ENCODE measurements at regions not wholly inside any gene's neighbourhood (a gene's known extent, or its start where the extent isn't known, plus 50 kb on each side); places are given as distances from the start of the nearest gene placed in this dataset.

DNA sequence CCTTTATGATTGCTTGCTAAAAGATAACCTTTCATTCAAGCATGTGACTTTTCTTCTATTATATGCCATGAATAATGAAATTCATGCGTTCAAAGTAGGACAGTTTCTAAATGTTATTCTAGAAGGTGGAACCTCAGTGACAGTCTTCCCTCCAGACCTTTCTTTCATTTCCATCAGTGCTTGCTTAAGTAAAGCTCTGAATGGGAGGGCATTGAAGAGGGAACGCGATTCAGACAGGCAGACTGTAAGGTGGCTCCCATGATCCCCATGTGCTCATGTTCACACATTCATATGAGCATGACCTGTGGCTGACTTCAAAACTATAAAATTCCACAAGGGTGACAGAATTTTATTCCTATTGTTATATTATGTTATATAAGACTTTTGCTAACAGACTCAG, 1367.3 kb upstream of the IGFBP7 start:
- Histone ChIP-seq H3K36me3 (ENCODE audit: control insufficient read depth in 3 of 3, insufficient read depth in 3 of 3, low read length in 3 of 3) (no peaks in the 10 kb centered on the region), H3K9me3 (ENCODE audit: control insufficient read depth in 3 of 3, low read length in 3 of 3) (no peaks in the 10 kb centered on the region), H3K27ac (ENCODE audit: low read depth, low read length) (no peak overlapping the region), H3K4me3 (ENCODE audit: low read length in 3 of 3) (no peak overlapping the region), H3K27me3 (ENCODE audit: control insufficient read depth in 3 of 3, insufficient read depth in 3 of 3, low read length in 3 of 3) (no peaks in the 10 kb centered on the region), H3K4me1 (ENCODE audit: control insufficient read depth in 3 of 3, insufficient read depth in 3 of 3, low read length in 3 of 3) (no peaks in the 10 kb centered on the region), H3K9ac (ENCODE audit: low read depth in 1 of 3, low read length in 3 of 3) (no peak overlapping the region)

DNA sequence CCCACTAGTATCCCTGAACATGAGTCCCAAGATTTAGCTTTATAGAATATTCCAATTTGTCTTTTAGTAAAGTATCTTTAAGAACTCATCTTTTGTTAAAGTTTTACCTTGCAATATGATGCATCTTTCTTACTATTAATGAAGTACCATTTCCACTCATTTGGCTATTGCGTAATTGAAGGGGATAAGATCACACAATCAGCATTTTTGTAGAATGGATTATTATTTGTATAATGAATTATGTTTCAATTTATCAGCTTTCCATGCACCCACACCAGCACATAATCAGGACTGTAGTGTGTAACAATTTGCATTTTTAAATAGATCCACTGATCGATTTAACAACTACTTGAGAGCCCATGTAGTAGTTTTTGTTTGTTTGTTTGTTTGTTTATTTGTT, 1364.9 kb upstream of the IGFBP7 start:
- Histone ChIP-seq H3K27ac (ENCODE audit: low read depth, low read length) (no peak overlapping the region), H3K27me3 (ENCODE audit: control insufficient read depth in 3 of 3, insufficient read depth in 3 of 3, low read length in 3 of 3) (no peaks in the 10 kb centered on the region), H3K9ac (ENCODE audit: low read depth in 1 of 3, low read length in 3 of 3) (no peak overlapping the region), H3K4me1 (ENCODE audit: control insufficient read depth in 3 of 3, insufficient read depth in 3 of 3, low read length in 3 of 3) (no peaks in the 10 kb centered on the region), H3K4me3 (ENCODE audit: low read length in 3 of 3) (no peak overlapping the region), H3K9me3 (ENCODE audit: control insufficient read depth in 3 of 3, low read length in 3 of 3) (no peaks in the 10 kb centered on the region), H3K36me3 (ENCODE audit: control insufficient read depth in 3 of 3, insufficient read depth in 3 of 3, low read length in 3 of 3) (no peaks in the 10 kb centered on the region)

GRCh38 chr4:58465031-58465430, 1354.8 kb upstream of the IGFBP7 start:
- no peaks in the 10 kb centered on the region for H3K4me1 ChIP-seq (ENCODE audit: control insufficient read depth in 3 of 3, insufficient read depth in 3 of 3, low read length in 3 of 3)
- no peaks in the 10 kb centered on the region for H3K9me3 ChIP-seq (ENCODE audit: control insufficient read depth in 3 of 3, low read length in 3 of 3)

DNA sequence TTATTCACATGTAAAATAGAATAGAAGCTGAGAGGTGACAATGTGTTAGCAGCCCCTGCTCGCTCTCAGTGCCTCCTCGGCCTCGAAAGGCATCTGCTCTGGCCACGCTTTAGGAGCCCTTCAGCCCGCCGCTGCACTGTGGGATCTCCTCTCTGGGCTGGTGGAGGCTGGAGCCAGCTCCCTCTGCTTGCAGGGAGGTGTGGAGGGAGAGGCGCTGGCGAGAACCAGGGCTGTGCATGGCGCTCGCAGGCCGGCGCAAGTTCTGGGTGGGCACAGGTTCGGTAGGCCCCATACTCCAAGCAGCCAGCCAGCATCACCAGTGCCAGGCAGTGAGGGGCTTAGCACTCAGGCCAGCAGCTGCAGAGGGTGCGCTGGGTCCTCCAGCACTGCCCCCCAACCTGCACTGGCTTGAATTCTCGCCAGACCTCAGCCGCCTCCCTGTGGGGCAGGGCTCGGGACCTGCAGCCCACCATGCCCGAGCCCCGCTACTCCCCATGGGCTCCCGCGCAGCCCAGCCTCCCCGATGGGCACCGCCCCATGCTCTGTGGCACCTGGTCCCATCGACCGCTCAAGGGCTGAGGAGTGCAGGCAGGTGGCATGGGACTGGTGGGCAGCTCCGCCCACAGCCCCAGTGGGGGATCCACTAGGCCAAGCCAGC, 1346.7 kb upstream of the IGFBP7 start:
- no peak overlapping the region for H3K9ac ChIP-seq (ENCODE audit: low read depth in 1 of 3, low read length in 3 of 3)
- no peaks in the 10 kb centered on the region for H3K36me3 ChIP-seq (ENCODE audit: control insufficient read depth in 3 of 3, insufficient read depth in 3 of 3, low read length in 3 of 3)
- H3K4me1 ChIP-seq (ENCODE audit: control insufficient read depth in 3 of 3, insufficient read depth in 3 of 3, low read length in 3 of 3): no peaks in the 10 kb centered on the region
- no peaks in the 10 kb centered on the region for H3K9me3 ChIP-seq (ENCODE audit: control insufficient read depth in 3 of 3, low read length in 3 of 3)
- H3K27ac ChIP-seq (ENCODE audit: low read depth, low read length): no peak overlapping the region
- H3K27me3 ChIP-seq (ENCODE audit: control insufficient read depth in 3 of 3, insufficient read depth in 3 of 3, low read length in 3 of 3): no peaks in the 10 kb centered on the region
- H3K4me3 ChIP-seq (ENCODE audit: low read length in 3 of 3): no peak overlapping the region

More at GRCh38 chr4:58465031-58465430, 1354.8 kb upstream of the IGFBP7 start:
- Histone ChIP-seq H3K27ac (ENCODE audit: low read depth, low read length) (no peak overlapping the region), H3K36me3 (ENCODE audit: control insufficient read depth in 3 of 3, insufficient read depth in 3 of 3, low read length in 3 of 3) (no peaks in the 10 kb centered on the region), H3K4me3 (ENCODE audit: low read length in 3 of 3) (no peak overlapping the region), H3K9ac (ENCODE audit: low read depth in 1 of 3, low read length in 3 of 3) (no peak overlapping the region), H3K27me3 (ENCODE audit: control insufficient read depth in 3 of 3, insufficient read depth in 3 of 3, low read length in 3 of 3) (no peaks in the 10 kb centered on the region)

DNA sequence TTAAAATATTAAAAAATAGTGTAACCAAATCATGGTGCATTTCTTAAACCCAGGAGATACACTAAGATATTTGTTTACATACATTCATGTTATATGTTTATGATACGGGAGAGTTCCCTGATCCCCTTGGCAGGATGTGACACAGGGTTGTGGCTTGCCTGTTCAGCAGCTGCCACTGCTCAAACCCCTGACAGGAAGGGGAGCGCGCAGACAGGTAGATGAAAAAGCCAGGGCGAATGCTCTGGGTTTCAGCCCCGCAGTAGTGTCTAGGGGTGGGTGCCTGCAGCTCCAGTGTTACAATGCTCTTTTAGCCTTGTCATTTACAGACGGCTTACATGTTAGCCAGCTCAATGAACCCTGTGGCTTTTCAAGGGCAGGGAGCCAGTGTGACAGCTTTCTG, 1343.8 kb upstream of the IGFBP7 start:
- Histone ChIP-seq H3K27ac (ENCODE audit: low read depth, low read length) (no peak overlapping the region), H3K4me1 (ENCODE audit: control insufficient read depth in 3 of 3, insufficient read depth in 3 of 3, low read length in 3 of 3) (no peaks in the 10 kb centered on the region), H3K36me3 (ENCODE audit: control insufficient read depth in 3 of 3, insufficient read depth in 3 of 3, low read length in 3 of 3) (no peaks in the 10 kb centered on the region), H3K4me3 (ENCODE audit: low read length in 3 of 3) (no peak overlapping the region), H3K27me3 (ENCODE audit: control insufficient read depth in 3 of 3, insufficient read depth in 3 of 3, low read length in 3 of 3) (no peaks in the 10 kb centered on the region), H3K9ac (ENCODE audit: low read depth in 1 of 3, low read length in 3 of 3) (no peak overlapping the region), H3K9me3 (ENCODE audit: control insufficient read depth in 3 of 3, low read length in 3 of 3) (no peaks in the 10 kb centered on the region)

DNA sequence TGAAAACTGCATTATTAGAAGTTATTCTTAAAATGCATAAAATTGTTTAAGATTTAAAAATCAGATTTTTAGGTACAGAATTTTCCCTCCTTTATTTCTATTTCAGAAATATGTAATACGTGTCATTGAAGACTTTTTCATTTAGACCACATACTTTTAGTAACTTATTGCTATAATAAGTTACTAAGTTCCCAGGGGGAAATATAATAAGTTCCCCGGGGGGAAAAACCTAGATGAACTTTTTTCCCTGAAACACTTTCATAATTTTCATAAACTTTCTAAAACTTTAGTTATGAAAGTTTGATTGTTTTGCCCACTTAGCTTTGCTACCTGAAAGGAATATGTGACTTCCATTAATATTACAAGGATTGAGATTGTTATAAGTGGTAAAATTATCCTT, 1341.5 kb upstream of the IGFBP7 start:
- Histone ChIP-seq H3K36me3 (ENCODE audit: control insufficient read depth in 3 of 3, insufficient read depth in 3 of 3, low read length in 3 of 3) (no peaks in the 10 kb centered on the region), H3K9ac (ENCODE audit: low read depth in 1 of 3, low read length in 3 of 3) (no peak overlapping the region), H3K27ac (ENCODE audit: low read depth, low read length) (no peak overlapping the region), H3K9me3 (ENCODE audit: control insufficient read depth in 3 of 3, low read length in 3 of 3) (no peaks in the 10 kb centered on the region), H3K27me3 (ENCODE audit: control insufficient read depth in 3 of 3, insufficient read depth in 3 of 3, low read length in 3 of 3) (no peaks in the 10 kb centered on the region), H3K4me3 (ENCODE audit: low read length in 3 of 3) (no peak overlapping the region), H3K4me1 (ENCODE audit: control insufficient read depth in 3 of 3, insufficient read depth in 3 of 3, low read length in 3 of 3) (no peaks in the 10 kb centered on the region)

DNA sequence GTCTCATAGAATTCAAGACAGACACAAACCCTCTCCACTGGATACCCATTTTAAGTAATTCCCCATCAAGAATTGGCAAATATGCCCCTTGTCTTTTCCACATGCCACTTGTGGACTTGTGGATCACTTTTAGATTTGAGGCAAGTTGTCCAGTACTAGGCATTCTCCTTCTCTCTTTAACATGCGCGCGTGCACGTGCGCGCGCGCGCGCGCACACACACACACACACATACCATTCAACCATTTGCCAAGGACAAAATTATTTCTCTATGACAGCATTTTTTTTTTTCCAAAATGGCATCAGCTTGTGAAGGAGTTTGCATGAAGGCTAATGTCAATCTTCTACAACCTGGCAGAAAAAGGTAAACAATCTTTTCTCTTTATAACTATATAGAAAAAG, 1325.7 kb upstream of the IGFBP7 start:
- H3K27ac ChIP-seq (ENCODE audit: low read depth, low read length): no peak overlapping the region
- no peaks in the 10 kb centered on the region for H3K36me3 ChIP-seq (ENCODE audit: control insufficient read depth in 3 of 3, insufficient read depth in 3 of 3, low read length in 3 of 3)
- H3K4me3 ChIP-seq (ENCODE audit: low read length in 3 of 3): no peak overlapping the region
- no peak overlapping the region for H3K9ac ChIP-seq (ENCODE audit: low read depth in 1 of 3, low read length in 3 of 3)
- H3K27me3 ChIP-seq (ENCODE audit: control insufficient read depth in 3 of 3, insufficient read depth in 3 of 3, low read length in 3 of 3): no peaks in the 10 kb centered on the region
- no peaks in the 10 kb centered on the region for H3K9me3 ChIP-seq (ENCODE audit: control insufficient read depth in 3 of 3, low read length in 3 of 3)
- H3K4me1 ChIP-seq (ENCODE audit: control insufficient read depth in 3 of 3, insufficient read depth in 3 of 3, low read length in 3 of 3): no peaks in the 10 kb centered on the region

GRCh38 chr4:58413849-58414248, 1303.7 kb upstream of the IGFBP7 start:
- Histone ChIP-seq H3K4me3 (ENCODE audit: low read length in 3 of 3) (no peak overlapping the region), H3K27me3 (ENCODE audit: control insufficient read depth in 3 of 3, insufficient read depth in 3 of 3, low read length in 3 of 3) (no peaks in the 10 kb centered on the region), H3K36me3 (ENCODE audit: control insufficient read depth in 3 of 3, insufficient read depth in 3 of 3, low read length in 3 of 3) (no peaks in the 10 kb centered on the region), H3K4me1 (ENCODE audit: control insufficient read depth in 3 of 3, insufficient read depth in 3 of 3, low read length in 3 of 3) (no peaks in the 10 kb centered on the region), H3K9ac (ENCODE audit: low read depth in 1 of 3, low read length in 3 of 3) (no peak overlapping the region), H3K27ac (ENCODE audit: low read depth, low read length) (no peak overlapping the region), H3K9me3 (ENCODE audit: control insufficient read depth in 3 of 3, low read length in 3 of 3) (no peaks in the 10 kb centered on the region)

- H3K27ac ChIP-seq (ENCODE audit: low read depth, low read length): no peak overlapping the region
- H3K4me1 ChIP-seq (ENCODE audit: control insufficient read depth in 3 of 3, insufficient read depth in 3 of 3, low read length in 3 of 3): no peaks in the 10 kb centered on the region
- H3K27me3 ChIP-seq (ENCODE audit: control insufficient read depth in 3 of 3, insufficient read depth in 3 of 3, low read length in 3 of 3): no peaks in the 10 kb centered on the region
Measured at GRCh38 chr4:58411904-58412303, 1301.7 kb upstream of the IGFBP7 start.

DNA sequence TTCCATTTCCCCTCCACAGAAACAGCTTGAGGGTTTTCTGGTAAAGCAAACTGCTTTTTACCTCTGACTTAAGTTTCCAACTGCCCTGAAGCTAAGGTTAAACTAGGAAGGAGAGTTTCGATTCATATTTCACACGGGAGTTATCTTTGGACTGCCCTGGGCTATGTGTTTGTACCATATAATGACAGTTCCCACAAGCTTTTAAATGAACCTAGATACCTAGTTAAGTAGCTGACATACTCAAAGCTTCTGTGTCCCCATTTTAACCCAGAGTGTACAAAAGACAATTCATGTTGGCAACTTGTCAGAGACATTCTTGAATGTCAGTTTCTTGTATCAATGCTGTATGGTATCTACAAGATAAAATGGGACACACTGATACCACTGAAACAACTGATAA, 1296.6 kb upstream of the IGFBP7 start:
- no peaks in the 10 kb centered on the region for H3K27me3 ChIP-seq (ENCODE audit: control insufficient read depth in 3 of 3, insufficient read depth in 3 of 3, low read length in 3 of 3)
- H3K9ac ChIP-seq (ENCODE audit: low read depth in 1 of 3, low read length in 3 of 3): no peak overlapping the region
- no peak overlapping the region for H3K27ac ChIP-seq (ENCODE audit: low read depth, low read length)
- H3K9me3 ChIP-seq (ENCODE audit: control insufficient read depth in 3 of 3, low read length in 3 of 3): no peaks in the 10 kb centered on the region
- no peak overlapping the region for H3K4me3 ChIP-seq (ENCODE audit: low read length in 3 of 3)
- no peaks in the 10 kb centered on the region for H3K4me1 ChIP-seq (ENCODE audit: control insufficient read depth in 3 of 3, insufficient read depth in 3 of 3, low read length in 3 of 3)
- H3K36me3 ChIP-seq (ENCODE audit: control insufficient read depth in 3 of 3, insufficient read depth in 3 of 3, low read length in 3 of 3): no peaks in the 10 kb centered on the region

More at GRCh38 chr4:58411904-58412303, 1301.7 kb upstream of the IGFBP7 start:
- Histone ChIP-seq H3K4me3 (ENCODE audit: low read length in 3 of 3) (no peak overlapping the region), H3K9ac (ENCODE audit: low read depth in 1 of 3, low read length in 3 of 3) (no peak overlapping the region), H3K36me3 (ENCODE audit: control insufficient read depth in 3 of 3, insufficient read depth in 3 of 3, low read length in 3 of 3) (no peaks in the 10 kb centered on the region), H3K9me3 (ENCODE audit: control insufficient read depth in 3 of 3, low read length in 3 of 3) (no peaks in the 10 kb centered on the region)

All from skeletal muscle tissue (tissue), 3 donors.